ENCODE measurements at regions not wholly inside any gene's neighbourhood (a gene's known extent, or its start where the extent isn't known, plus 50 kb on each side); places are given as distances from the start of the nearest gene placed in this dataset.
"Not testable (repeated sequence)": the region's sequence is repeated elsewhere in the genome, so short reads cannot be mapped to it uniquely, and the experiment has no call there.

DNA sequence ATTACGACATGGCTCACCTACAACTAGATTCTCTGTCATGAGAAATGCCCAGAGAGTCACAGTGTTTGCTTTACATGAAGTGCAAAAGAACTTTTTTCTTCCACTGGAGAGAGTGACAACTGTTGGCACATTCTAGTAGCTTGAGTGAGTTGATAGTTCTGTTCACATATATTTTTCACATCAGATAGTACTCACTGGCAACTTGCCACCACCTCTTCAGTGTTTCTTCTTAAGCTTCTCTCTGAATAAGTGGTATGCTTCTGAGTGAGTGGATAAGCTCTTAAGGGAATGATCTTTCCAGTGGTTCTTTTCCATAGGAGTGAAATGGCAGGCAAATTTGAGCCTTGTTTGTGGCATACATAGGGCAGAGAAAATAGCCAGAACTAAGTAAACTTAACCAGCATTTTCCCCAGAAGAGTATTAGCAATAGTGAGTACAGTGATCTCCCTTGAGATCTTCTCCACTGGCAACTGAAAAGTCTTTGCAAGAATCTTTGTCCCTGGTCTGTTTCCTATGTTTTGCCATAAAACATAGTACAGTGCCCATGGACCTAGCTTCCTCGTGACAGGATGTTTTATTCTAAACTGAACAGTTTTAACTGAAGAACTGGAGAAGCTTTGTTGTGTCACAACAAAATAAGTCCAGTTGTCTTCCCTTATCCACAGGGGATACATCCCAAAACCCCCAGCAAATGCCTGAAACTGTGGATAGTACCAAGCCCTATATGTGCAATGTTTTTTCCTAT, 125.4 kb upstream of the CDK13 start:
- DNase-seq, result no peak

- no peak for DNase-seq
Observed at GRCh38 chr7:39825401-39825980, 124.6 kb upstream of the CDK13 start.

- DNase-seq, result no peak
Observed at GRCh38 chr7:39826166-39826565, 123.9 kb upstream of the CDK13 start.

GRCh38 chr7:39827571-39827970, 122.5 kb upstream of the CDK13 start:
- no peak for DNase-seq

DNA sequence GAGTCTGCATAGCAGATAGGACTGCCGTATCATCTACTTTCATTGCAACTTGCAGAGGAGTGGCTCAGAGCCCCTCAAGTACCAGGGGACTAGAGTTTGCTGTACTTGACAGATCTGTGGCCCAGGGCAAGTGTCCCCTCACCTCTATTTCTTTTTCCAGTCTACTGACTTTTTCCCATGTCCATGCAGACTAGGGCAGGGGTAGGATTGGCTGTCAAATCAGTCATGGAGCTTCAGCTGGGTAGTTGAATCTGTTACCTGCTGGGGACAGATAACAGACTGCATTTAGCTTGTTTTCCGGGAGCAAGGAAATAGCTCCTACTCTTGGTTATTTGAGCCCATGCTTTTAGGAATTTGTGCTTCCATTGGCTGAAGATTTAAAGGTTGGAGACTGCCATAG, 121.0 kb upstream of the CDK13 start:
- no peak for DNase-seq

GRCh38 chr7:39832519-39833085, 117.5 kb upstream of the CDK13 start:
- no peak for DNase-seq

DNA sequence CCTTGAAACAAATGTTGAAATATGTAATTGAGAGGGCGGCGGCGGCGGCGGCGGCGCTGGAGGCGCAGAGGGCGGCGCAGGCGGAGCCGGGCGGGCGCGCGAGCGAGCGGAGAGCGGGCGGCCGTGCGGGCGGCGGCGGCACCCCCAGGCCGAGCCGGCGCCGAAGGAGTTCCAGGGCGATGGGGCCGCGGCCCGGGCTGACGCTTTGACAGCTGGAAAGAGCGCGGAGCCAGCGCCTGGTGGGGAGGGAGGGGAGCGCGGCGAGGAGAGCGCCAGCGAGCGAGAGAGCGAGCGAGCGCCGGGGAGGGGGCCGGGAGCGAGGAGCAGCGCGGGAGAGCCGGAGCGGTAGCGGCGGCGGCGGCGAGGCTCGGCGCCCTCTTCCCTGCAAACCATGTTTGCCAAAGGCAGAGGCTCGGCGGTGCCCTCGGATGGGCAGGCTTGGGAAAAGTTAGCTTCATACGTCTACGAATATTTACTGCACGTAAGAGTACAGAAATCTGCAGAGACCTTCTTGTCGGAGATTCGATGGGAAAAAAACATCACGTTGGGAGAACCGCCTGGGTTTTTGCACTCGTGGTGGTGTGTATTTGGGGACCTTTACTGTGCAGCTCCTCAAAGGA, 116.8 kb upstream of the CDK13 start:
- peak in 50 of 58 donors; percentile 3 to 67 (median 24) for DNase-seq

- DNase-seq, result peak in 1 of 58 donors; percentile 1
Observed at GRCh38 chr7:39833865-39834634, 116.0 kb upstream of the CDK13 start.

- DNase-seq, result no peak
Observed at GRCh38 chr7:39838326-39838725, 111.7 kb upstream of the CDK13 start.

DNA sequence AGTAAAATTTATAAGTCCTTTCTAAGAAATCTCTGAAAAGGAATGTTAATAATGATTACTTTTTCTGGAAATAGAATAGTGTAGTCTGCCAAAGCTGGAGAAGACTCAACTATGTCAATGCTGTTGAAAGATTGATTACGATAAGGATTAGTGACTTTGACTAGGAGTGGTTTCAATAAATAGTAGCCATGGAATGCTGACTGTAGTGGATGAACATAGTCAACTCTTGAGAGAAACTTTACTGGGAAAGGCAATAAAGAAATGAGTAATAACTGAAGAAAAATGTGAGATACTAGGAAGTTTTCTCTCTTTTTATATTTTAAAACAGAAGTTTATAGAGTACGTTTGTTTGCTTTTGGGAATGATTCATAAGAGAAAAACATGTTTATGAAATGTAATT, 105.0 kb upstream of the CDK13 start:
- DNase-seq, result no peak

- no peak for DNase-seq
Observed at GRCh38 chr7:39847227-39847626, 102.8 kb upstream of the CDK13 start.

GRCh38 chr7:39851466-39852045, 98.5 kb upstream of the CDK13 start:
- no peak for DNase-seq

- not testable (repeated sequence) for DNase-seq
Observed at GRCh38 chr7:39854616-39855324, 95.3 kb upstream of the CDK13 start.

DNA sequence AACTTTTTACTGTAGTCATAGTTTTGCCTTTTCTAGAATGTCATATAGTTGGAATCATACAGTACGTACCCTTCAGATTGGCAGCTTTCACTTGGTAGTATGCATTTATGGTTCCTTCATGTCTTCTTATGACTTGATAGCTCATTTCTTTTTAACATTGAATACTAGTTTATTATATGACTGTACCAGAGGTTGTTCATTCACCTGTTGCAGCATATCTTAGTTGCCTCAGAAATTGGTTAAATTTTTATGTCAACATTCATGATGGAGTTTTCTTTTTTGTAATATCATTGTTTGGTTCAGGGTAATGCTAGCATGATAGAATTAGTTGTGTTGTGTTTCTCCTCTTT, 94.8 kb upstream of the CDK13 start:
- DNase-seq, result no peak

- DNase-seq, result not testable (repeated sequence)
Observed at GRCh38 chr7:39863675-39864322, 86.3 kb upstream of the CDK13 start.

DNA sequence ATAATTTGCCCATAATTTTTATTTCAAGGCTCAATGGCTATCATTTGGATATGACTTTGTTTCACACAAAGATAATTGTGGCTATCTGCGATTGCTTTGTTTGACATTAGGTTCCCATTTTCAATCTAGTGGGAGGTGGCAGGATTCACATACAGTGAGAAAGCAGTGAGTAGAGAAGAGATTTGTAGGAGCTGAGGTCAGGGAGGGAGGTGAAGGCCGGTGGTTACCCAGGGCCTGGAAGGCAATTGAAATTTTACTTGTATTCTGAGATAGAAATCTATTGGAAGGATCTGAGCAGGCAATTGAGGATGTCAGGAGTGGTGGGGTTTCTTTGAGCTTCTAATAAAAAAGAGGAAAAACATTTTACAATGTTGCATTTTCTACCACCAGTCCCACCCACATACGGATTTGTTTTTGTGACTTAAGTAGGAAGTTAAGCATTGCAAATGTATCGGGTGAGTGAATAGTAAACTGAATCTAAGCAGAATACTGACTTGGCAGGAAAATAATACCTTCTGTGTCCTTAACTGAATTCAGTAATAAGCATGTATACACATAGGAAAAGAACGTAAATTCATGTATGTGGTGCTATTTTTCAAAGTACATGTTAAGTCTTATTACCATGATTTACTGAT, 80.1 kb upstream of the CDK13 start:
- DNase-seq, result not testable (repeated sequence)

GRCh38 chr7:39871610-39872009, 78.4 kb upstream of the CDK13 start:
- DNase-seq, result not testable (repeated sequence)

GRCh38 chr7:39880556-39880955, 69.5 kb upstream of the CDK13 start:
- no peak for DNase-seq

GRCh38 chr7:39882148-39882784, 67.8 kb upstream of the CDK13 start:
- no peak for DNase-seq

Measured in anterior cingulate cortex (tissue), 58 donors.